SK-N-SH (cell line): ENCODE measurements at regions not wholly inside any gene's neighbourhood (a gene's known extent, or its start where the extent isn't known, plus 50 kb on each side); places are given as distances from the start of the nearest gene placed in this dataset.

Experiments used
- NFIC ChIP-seq: IDR thresholded peaks from 2 replicates; pipeline ENCODE4 v1.4.0; 2012; ENCODE audit warnings: borderline replicate concordance
- POLR2AphosphoS5 ChIP-seq: IDR thresholded peaks from 2 replicates; pipeline ENCODE4 v1.6.1; 2012; ENCODE audit warnings: low read depth, low read length
- RAD21 ChIP-seq: IDR thresholded peaks from 2 replicates; pipeline ENCODE4 v1.6.1; 2012; ENCODE audit warnings: mild to moderate bottlenecking, low read length
- TF ChIP-seq, protein P1 (sequence below): fragments of 200-600 bp; sonication (generic); IDR thresholded peaks from 2 replicates; pipeline ENCODE4 v1.6.1; 2017; ENCODE audit warnings: antibody characterized with exemption, mild to moderate bottlenecking, moderate library complexity

DNA sequence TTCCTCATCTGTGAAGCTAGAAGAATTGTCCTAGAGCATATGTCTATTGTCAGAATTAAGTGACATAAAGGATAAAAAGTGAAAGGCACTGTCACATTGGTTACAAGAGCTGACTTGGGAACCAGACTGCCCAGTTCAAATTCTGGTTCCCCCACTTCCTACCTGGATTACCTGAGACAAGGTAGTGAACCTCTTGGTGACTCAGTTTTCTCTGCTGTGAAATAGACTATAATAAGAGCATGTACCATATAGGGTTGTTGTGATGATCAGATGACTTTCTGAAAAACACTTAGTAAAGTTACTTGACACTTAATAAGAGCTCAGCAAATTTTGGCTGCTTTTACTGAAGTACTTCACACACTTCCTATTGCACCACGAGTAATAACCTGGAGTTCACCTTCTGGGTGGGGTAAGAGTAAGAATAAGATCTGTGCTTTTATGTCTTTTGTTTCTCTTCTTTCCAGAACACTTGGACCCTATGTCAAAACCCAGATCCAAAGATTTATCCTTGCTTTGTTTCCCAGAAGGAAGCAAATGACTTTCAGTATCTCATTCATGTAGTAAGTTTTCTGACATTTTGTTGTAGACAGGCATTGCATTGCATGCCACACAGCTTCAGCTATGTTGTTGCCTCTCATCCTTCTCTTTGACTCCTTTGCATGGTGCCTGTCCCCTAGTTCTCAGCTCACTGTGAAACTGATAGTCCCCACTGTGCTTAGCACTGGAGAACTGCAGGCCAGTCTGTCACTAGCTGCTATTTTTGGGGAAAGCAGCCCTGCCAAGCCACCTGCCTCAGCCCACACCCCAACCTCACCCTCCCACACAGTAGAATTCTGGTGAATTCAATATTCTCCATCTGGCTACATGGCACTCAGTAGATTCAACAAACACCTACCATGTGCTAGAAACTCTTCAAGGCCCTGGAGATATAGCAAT is 121.8 kb upstream of the POU2AF2 start:
- no peak for TF ChIP-seq RAD21
- no peak for TF ChIP-seq POLR2AphosphoS5
- TF ChIP-seq NFIC: no peak
- TF ChIP-seq, protein P1, sequence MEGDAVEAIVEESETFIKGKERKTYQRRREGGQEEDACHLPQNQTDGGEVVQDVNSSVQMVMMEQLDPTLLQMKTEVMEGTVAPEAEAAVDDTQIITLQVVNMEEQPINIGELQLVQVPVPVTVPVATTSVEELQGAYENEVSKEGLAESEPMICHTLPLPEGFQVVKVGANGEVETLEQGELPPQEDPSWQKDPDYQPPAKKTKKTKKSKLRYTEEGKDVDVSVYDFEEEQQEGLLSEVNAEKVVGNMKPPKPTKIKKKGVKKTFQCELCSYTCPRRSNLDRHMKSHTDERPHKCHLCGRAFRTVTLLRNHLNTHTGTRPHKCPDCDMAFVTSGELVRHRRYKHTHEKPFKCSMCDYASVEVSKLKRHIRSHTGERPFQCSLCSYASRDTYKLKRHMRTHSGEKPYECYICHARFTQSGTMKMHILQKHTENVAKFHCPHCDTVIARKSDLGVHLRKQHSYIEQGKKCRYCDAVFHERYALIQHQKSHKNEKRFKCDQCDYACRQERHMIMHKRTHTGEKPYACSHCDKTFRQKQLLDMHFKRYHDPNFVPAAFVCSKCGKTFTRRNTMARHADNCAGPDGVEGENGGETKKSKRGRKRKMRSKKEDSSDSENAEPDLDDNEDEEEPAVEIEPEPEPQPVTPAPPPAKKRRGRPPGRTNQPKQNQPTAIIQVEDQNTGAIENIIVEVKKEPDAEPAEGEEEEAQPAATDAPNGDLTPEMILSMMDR: no peak
